ENCODE measurements at regions not wholly inside any gene's neighbourhood (a gene's known extent, or its start where the extent isn't known, plus 50 kb on each side); places are given as distances from the start of the nearest gene placed in this dataset.
"Not testable (repeated sequence)": the region's sequence is repeated elsewhere in the genome, so short reads cannot be mapped to it uniquely, and the experiment has no call there.

- DNase-seq = no peak
Observed at GRCh38 chr5:82639393-82640144, 361.4 kb upstream of the RPS23 start.

GRCh38 chr5:82636591-82636990, 358.4 kb upstream of the RPS23 start:
- DNase-seq = no peak

GRCh38 chr5:82635561-82636288, 357.6 kb upstream of the RPS23 start:
- no peak for DNase-seq

- DNase-seq = no peak
Observed at GRCh38 chr5:82628364-82628910, 350.3 kb upstream of the RPS23 start.

- DNase-seq = not testable (repeated sequence)
Observed at GRCh38 chr5:82626905-82627591, 348.9 kb upstream of the RPS23 start.

- not testable (repeated sequence) for DNase-seq
Observed at GRCh38 chr5:82626012-82626411, 347.9 kb upstream of the RPS23 start.

GRCh38 chr5:82624062-82624461, 345.9 kb upstream of the RPS23 start:
- DNase-seq = no peak

GRCh38 chr5:82622711-82623514, 344.8 kb upstream of the RPS23 start:
- no peak for DNase-seq

GRCh38 chr5:82622205-82622604, 344.1 kb upstream of the RPS23 start:
- no peak for DNase-seq

- no peak for DNase-seq
Observed at GRCh38 chr5:82620957-82621600, 342.9 kb upstream of the RPS23 start.

GRCh38 chr5:82619097-82619496, 340.9 kb upstream of the RPS23 start:
- no peak for DNase-seq

- DNase-seq = no peak
Observed at GRCh38 chr5:82614706-82615105, 336.6 kb upstream of the RPS23 start.

GRCh38 chr5:82613891-82614290, 335.7 kb upstream of the RPS23 start:
- DNase-seq = no peak

- no peak for DNase-seq
Observed at GRCh38 chr5:82610686-82611085, 332.5 kb upstream of the RPS23 start.

- DNase-seq = no peak
Observed at GRCh38 chr5:82605441-82605973, 327.4 kb upstream of the RPS23 start.

GRCh38 chr5:82603033-82603987, 325.2 kb upstream of the RPS23 start:
- DNase-seq = no peak

- no peak for DNase-seq
Observed at GRCh38 chr5:82601861-82602260, 323.7 kb upstream of the RPS23 start.

- no peak for DNase-seq
Observed at GRCh38 chr5:82601077-82601476, 322.9 kb upstream of the RPS23 start.

GRCh38 chr5:82599692-82600091, 321.5 kb upstream of the RPS23 start:
- no peak for DNase-seq

GRCh38 chr5:82599030-82599429, 320.9 kb upstream of the RPS23 start:
- no peak for DNase-seq

GRCh38 chr5:82597437-82597836, 319.3 kb upstream of the RPS23 start:
- DNase-seq = no peak
